ENCODE measurements at regions not wholly inside any gene's neighbourhood (a gene's known extent, or its start where the extent isn't known, plus 50 kb on each side); places are given as distances from the start of the nearest gene placed in this dataset.

- WGBS, 2 donors = 84 to 90% methylated on average over 2 of the region's 3 CpGs
- peaks cover 0 to 7% (median 0%) of the 10 kb centered on the region in 3 donors for H3K4me1 ChIP-seq
- no peak for DNase-seq
- intact Hi-C loops (cut with DNase I) = no loop called here
- no peak for TF ChIP-seq POLR2A (IDR thresholded peaks at IDR 0.05)
- no peak for TF ChIP-seq CTCF (IDR thresholded peaks at IDR 0.05)
- no peak overlapping the region for H3K27ac ChIP-seq
- no peak overlapping the region for H3K4me3 ChIP-seq
- no peaks in the 10 kb centered on the region for H3K27me3 ChIP-seq
- no peaks in the 10 kb centered on the region for H3K36me3 ChIP-seq
- H3K9me3 ChIP-seq = no peaks in the 10 kb centered on the region
Measured at GRCh38 chr4:151887816-151888180, 127.0 kb upstream of the GATB start.

- Histone ChIP-seq H3K27me3 (no peaks in the 10 kb centered on the region), H3K36me3 (no peaks in the 10 kb centered on the region), H3K9me3 (no peaks in the 10 kb centered on the region), H3K4me3 (no peak overlapping the region), H3K4me1 (peaks cover 0 to 7% (median 0%) of the 10 kb centered on the region in 3 donors), H3K27ac (no peak overlapping the region)
- no peak for TF ChIP-seq CTCF (IDR thresholded peaks at IDR 0.05)
- TF ChIP-seq POLR2A (IDR thresholded peaks at IDR 0.05) = no peak
- intact Hi-C loops (cut with DNase I) = no loop called here
- DNase-seq = no peak
- 74 to 77% methylated on average over 9 of the region's 9 CpGs for whole genome bisulfite sequencing, 2 donors
Measured at GRCh38 chr4:151887031-151887815, 126.4 kb upstream of the GATB start.

GRCh38 chr4:151885123-151885522 lies 124.3 kb upstream of the GATB start:
- H3K9me3 ChIP-seq = no peaks in the 10 kb centered on the region
- 88 to 92% methylated on average over 5 of the region's 5 CpGs for whole genome bisulfite sequencing, 2 donors
- H3K4me3 ChIP-seq = no peak overlapping the region
- no peaks in the 10 kb centered on the region for H3K36me3 ChIP-seq
- no peaks in the 10 kb centered on the region for H3K4me1 ChIP-seq
- H3K27ac ChIP-seq = no peak overlapping the region
- intact Hi-C loops (cut with DNase I) = no loop called here
- H3K27me3 ChIP-seq = no peaks in the 10 kb centered on the region
- TF ChIP-seq CTCF (IDR thresholded peaks at IDR 0.05) (no peak), POLR2A (IDR thresholded peaks at IDR 0.05) (no peak)
- DNase-seq = no peak

GRCh38 chr4:151883747-151884146 lies 122.9 kb upstream of the GATB start:
- intact Hi-C loops (cut with DNase I) = no loop called here
- no peaks in the 10 kb centered on the region for H3K36me3 ChIP-seq
- DNase-seq = no peak
- TF ChIP-seq CTCF (IDR thresholded peaks at IDR 0.05) = no peak
- no peak for TF ChIP-seq POLR2A (IDR thresholded peaks at IDR 0.05)
- no peak overlapping the region for H3K27ac ChIP-seq
- no peaks in the 10 kb centered on the region for H3K4me1 ChIP-seq
- H3K4me3 ChIP-seq = no peak overlapping the region
- H3K9me3 ChIP-seq = no peaks in the 10 kb centered on the region
- 86 to 91% methylated on average over 3 to 4 of the region's 4 CpGs for WGBS, 2 donors
- H3K27me3 ChIP-seq = no peaks in the 10 kb centered on the region

- Histone ChIP-seq H3K9me3 (no peaks in the 10 kb centered on the region), H3K4me3 (no peak overlapping the region), H3K27me3 (no peaks in the 10 kb centered on the region), H3K4me1 (no peaks in the 10 kb centered on the region), H3K27ac (no peak overlapping the region), H3K36me3 (no peaks in the 10 kb centered on the region)
- intact Hi-C loops (cut with DNase I) = no loop called here
- no peak for DNase-seq
- TF ChIP-seq POLR2A (IDR thresholded peaks at IDR 0.05) (no peak), CTCF (IDR thresholded peaks at IDR 0.05) (no peak)
- WGBS, 2 donors = 71 to 85% methylated on average over 9 of the region's 9 CpGs
Measured at GRCh38 chr4:151882072-151882803, 121.4 kb upstream of the GATB start.

Data from esophagus squamous epithelium (tissue), 5 donors.